ENCODE measurements at regions not wholly inside any gene's neighbourhood (a gene's known extent, or its start where the extent isn't known, plus 50 kb on each side); places are given as distances from the start of the nearest gene placed in this dataset.

- no peak for DNase-seq
- BruUV-seq (replicated peaks): no TSS peak
- H3K9me3 Mint-ChIP-seq (ENCODE audit: low read depth, unreplicated experiment): no peaks in the 10 kb centered on the region
- TF ChIP-seq CTCF (IDR thresholded peaks at IDR 0.05; ENCODE audit: unreplicated experiment): no peak
- no peaks in the 10 kb centered on the region for H3K27me3 Mint-ChIP-seq (ENCODE audit: unreplicated experiment)
- no peak overlapping the region for H3K4me3 Mint-ChIP-seq (ENCODE audit: low read depth, unreplicated experiment)
- no peaks in the 10 kb centered on the region for H3K4me1 Mint-ChIP-seq (ENCODE audit: low read depth, unreplicated experiment)
- no peaks in the 10 kb centered on the region for H3K36me3 Mint-ChIP-seq (ENCODE audit: insufficient read depth, unreplicated experiment)
- no peak overlapping the region for H3K27ac Mint-ChIP-seq (ENCODE audit: unreplicated experiment)
- CTCF ChIA-PET: no interaction called here
- intact Hi-C loops (cut with micrococcal nuclease; ENCODE audit: unreplicated experiment): no loop called here
These were observed 114.6 kb upstream of the JARID2 start for GRCh38 chr6:15131234-15131633.

GRCh38 chr6:15131651-15132061 is 114.2 kb upstream of the JARID2 start:
- CTCF ChIA-PET: no interaction called here

DNA sequence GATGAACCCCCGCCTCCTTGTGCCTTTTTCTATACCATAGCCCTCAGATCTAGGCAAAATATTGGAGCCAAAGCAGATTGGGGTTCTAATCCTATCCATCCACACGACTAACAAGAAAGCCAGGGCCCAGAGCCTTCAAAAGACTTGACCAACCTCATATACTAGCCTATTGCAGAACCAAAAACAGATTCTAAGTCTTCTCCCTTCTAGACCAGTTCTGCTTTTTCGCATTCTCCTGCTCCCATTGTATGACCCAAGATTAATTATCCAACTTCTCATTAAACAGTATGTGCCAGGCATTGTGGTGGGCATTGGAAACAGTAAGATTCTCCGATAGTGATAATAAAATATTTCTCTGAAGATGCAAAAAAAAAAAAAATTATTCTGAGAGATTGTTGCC is 113.7 kb upstream of the JARID2 start:
- no peaks in the 10 kb centered on the region for H3K9me3 Mint-ChIP-seq (ENCODE audit: low read depth, unreplicated experiment)
- no peaks in the 10 kb centered on the region for H3K27me3 Mint-ChIP-seq (ENCODE audit: unreplicated experiment)
- H3K27ac Mint-ChIP-seq (ENCODE audit: unreplicated experiment): no peak overlapping the region
- H3K4me3 Mint-ChIP-seq (ENCODE audit: low read depth, unreplicated experiment): no peak overlapping the region
- H3K36me3 Mint-ChIP-seq (ENCODE audit: insufficient read depth, unreplicated experiment): no peaks in the 10 kb centered on the region
- CTCF ChIA-PET: no interaction called here
- DNase-seq: no peak
- BruUV-seq (replicated peaks): no TSS peak
- TF ChIP-seq CTCF (IDR thresholded peaks at IDR 0.05; ENCODE audit: unreplicated experiment): no peak
- no peaks in the 10 kb centered on the region for H3K4me1 Mint-ChIP-seq (ENCODE audit: low read depth, unreplicated experiment)
- intact Hi-C loops (cut with micrococcal nuclease; ENCODE audit: unreplicated experiment): no loop called here

More at GRCh38 chr6:15131651-15132061, 114.2 kb upstream of the JARID2 start:
- no peaks in the 10 kb centered on the region for H3K36me3 Mint-ChIP-seq (ENCODE audit: insufficient read depth, unreplicated experiment)
- DNase-seq: no peak
- intact Hi-C loops (cut with micrococcal nuclease; ENCODE audit: unreplicated experiment): no loop called here
- no peaks in the 10 kb centered on the region for H3K4me1 Mint-ChIP-seq (ENCODE audit: low read depth, unreplicated experiment)
- no peaks in the 10 kb centered on the region for H3K9me3 Mint-ChIP-seq (ENCODE audit: low read depth, unreplicated experiment)
- H3K27me3 Mint-ChIP-seq (ENCODE audit: unreplicated experiment): no peaks in the 10 kb centered on the region
- no peak overlapping the region for H3K4me3 Mint-ChIP-seq (ENCODE audit: low read depth, unreplicated experiment)
- no peak overlapping the region for H3K27ac Mint-ChIP-seq (ENCODE audit: unreplicated experiment)
- no peak for TF ChIP-seq CTCF (IDR thresholded peaks at IDR 0.05; ENCODE audit: unreplicated experiment)
- no TSS peak for BruUV-seq (replicated peaks)

- Mint-ChIP-seq H3K27me3 (ENCODE audit: unreplicated experiment) (no peaks in the 10 kb centered on the region), H3K4me3 (ENCODE audit: low read depth, unreplicated experiment) (no peak overlapping the region), H3K4me1 (ENCODE audit: low read depth, unreplicated experiment) (no peaks in the 10 kb centered on the region), H3K9me3 (ENCODE audit: low read depth, unreplicated experiment) (no peaks in the 10 kb centered on the region), H3K36me3 (ENCODE audit: insufficient read depth, unreplicated experiment) (no peaks in the 10 kb centered on the region), H3K27ac (ENCODE audit: unreplicated experiment) (no peak overlapping the region)
- DNase-seq: no peak
- no peak for TF ChIP-seq CTCF (IDR thresholded peaks at IDR 0.05; ENCODE audit: unreplicated experiment)
- CTCF ChIA-PET: no interaction called here
- BruUV-seq (replicated peaks): no TSS peak
- intact Hi-C loops (cut with micrococcal nuclease; ENCODE audit: unreplicated experiment): no loop called here
These were observed 112.8 kb upstream of the JARID2 start for GRCh38 chr6:15132854-15133670.
